NB4 (cell line): ENCODE measurements at regions not wholly inside any gene's neighbourhood (a gene's known extent, or its start where the extent isn't known, plus 50 kb on each side); places are given as distances from the start of the nearest gene placed in this dataset.

Experiments
- DNase-seq: peaks from one replicate; pipeline ENCODE4 v3.0.0; 2010; ENCODE audit warnings: low read depth
- H3K4me3 ChIP-seq: one replicate; pipeline ENCODE4 v1.5.1; 2011; ENCODE audit warnings: mild to moderate bottlenecking, low read depth, low read length, moderate library complexity
- CTCF ChIP-seq: IDR thresholded peaks from one replicate; pipeline ENCODE4 v1.5.1; 2012; ENCODE audit warnings: low read depth, low read length
- MAX ChIP-seq: IDR thresholded peaks from 2 replicates; pipeline ENCODE4 v1.6.1; 2011; ENCODE audit warnings: low read depth, low read length
- MYC ChIP-seq: IDR thresholded peaks from 2 replicates; pipeline ENCODE4 v1.6.1; 2011; ENCODE audit warnings: low read depth, low read length
- POLR2A ChIP-seq: IDR thresholded peaks from 2 replicates; pipeline ENCODE4 v1.6.1; 2011; ENCODE audit warnings: mild to moderate bottlenecking; ENCODE audit not compliant: insufficient read length; ENCODE audit errors: extremely low read depth

- H3K4me3 ChIP-seq = no peak overlapping the region
- DNase-seq = no peak
- TF ChIP-seq MAX = no peak
- TF ChIP-seq POLR2A = no peak
- TF ChIP-seq MYC = no peak
- TF ChIP-seq CTCF = no peak
These were observed 1368.6 kb upstream of the ADGRL4 start for GRCh38 chr1:80375109-80375508.

GRCh38 chr1:80369780-80370179 is 1363.2 kb upstream of the ADGRL4 start:
- TF ChIP-seq POLR2A (no peak), MAX (no peak), MYC (no peak)
- no peak overlapping the region for H3K4me3 ChIP-seq
- no peak for DNase-seq

GRCh38 chr1:80367058-80367457 is 1360.5 kb upstream of the ADGRL4 start:
- TF ChIP-seq POLR2A = no peak
- no peak for TF ChIP-seq MYC
- TF ChIP-seq MAX = no peak
- TF ChIP-seq CTCF = no peak
- no peak overlapping the region for H3K4me3 ChIP-seq
- no peak for DNase-seq

- no peak for DNase-seq
- no peak overlapping the region for H3K4me3 ChIP-seq
- TF ChIP-seq POLR2A (no peak), MYC (no peak), CTCF (no peak), MAX (no peak)
These were observed 1359.0 kb upstream of the ADGRL4 start for GRCh38 chr1:80365359-80366021.

- TF ChIP-seq MAX (no peak), MYC (no peak)
- H3K4me3 ChIP-seq = no peak overlapping the region
- no peak for DNase-seq
These were observed 1357.4 kb upstream of the ADGRL4 start for GRCh38 chr1:80363689-80364475.

- TF ChIP-seq MYC = no peak
- TF ChIP-seq POLR2A = no peak
- no peak for TF ChIP-seq CTCF
- no peak for TF ChIP-seq MAX
- H3K4me3 ChIP-seq = no peak overlapping the region
- no peak for DNase-seq
These were observed 1353.1 kb upstream of the ADGRL4 start for GRCh38 chr1:80359666-80360065.
